ENCODE measurements at regions not wholly inside any gene's neighbourhood (a gene's known extent, or its start where the extent isn't known, plus 50 kb on each side); places are given as distances from the start of the nearest gene placed in this dataset.

DNA sequence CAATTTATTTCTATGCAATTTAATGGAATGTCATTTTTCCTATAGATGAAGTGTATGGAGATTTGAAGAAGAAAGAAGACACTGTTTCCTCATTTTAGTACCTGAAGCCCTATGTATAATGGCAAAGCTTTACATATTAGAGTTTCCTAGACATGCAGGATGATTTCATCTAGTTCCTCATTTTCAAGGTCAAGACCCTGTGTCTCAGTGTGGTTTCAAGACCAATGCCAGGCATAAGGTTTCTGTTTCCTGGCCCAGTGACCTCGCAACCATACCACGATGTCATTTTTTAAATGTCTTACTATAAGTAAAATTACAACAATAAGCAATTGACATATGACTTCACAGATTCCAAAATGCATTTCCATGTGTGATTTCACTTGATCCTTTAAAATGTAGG lies 336.5 kb upstream of the PRKCQ start:
- no peak for TF ChIP-seq CTCF (conservative IDR thresholded peaks at IDR 0.05)
- H3K36me3 Mint-ChIP-seq = no peaks in the 10 kb centered on the region

DNA sequence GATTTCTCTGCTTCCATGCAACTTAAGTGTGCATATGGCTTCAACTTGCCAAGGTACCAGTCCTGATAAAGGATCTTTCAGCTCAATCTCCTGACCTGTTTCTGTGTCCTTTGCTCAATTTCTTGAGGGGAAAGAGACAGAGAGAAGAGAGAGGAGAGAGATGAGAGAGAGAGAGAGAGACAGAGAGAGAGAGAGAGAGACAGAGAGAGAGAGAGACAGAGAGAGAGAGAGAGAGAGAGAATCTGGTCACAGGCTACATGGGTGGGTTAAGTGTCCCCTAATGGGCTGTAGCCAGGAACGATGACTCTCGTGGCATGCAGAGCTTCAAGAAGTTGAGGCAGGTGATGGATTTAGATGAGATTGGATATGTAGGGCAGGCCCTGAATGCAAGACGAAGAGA lies 335.2 kb upstream of the PRKCQ start:
- H3K4me3 Mint-ChIP-seq = no peak overlapping the region
- DNase-seq (ENCODE audit: extremely low spot score, unreplicated experiment) = no peak
- peaks cover 30% of the 10 kb centered on the region for H3K27me3 Mint-ChIP-seq
- H3K9me3 Mint-ChIP-seq = no peaks in the 10 kb centered on the region
- no peak for TF ChIP-seq CTCF (conservative IDR thresholded peaks at IDR 0.05)
- no peak overlapping the region for H3K27ac Mint-ChIP-seq
- H3K4me1 Mint-ChIP-seq (ENCODE audit: unreplicated experiment) = peaks cover 5% of the 10 kb centered on the region
- no peaks in the 10 kb centered on the region for H3K36me3 Mint-ChIP-seq

More for the DNA sequence above, 336.5 kb upstream of the PRKCQ start:
- peaks cover 9% of the 10 kb centered on the region for H3K4me1 Mint-ChIP-seq (ENCODE audit: unreplicated experiment)
- no peak for DNase-seq (ENCODE audit: extremely low spot score, unreplicated experiment)
- H3K27ac Mint-ChIP-seq = no peak overlapping the region
- H3K27me3 Mint-ChIP-seq = peaks cover 36% of the 10 kb centered on the region
- no peak overlapping the region for H3K4me3 Mint-ChIP-seq
- no peaks in the 10 kb centered on the region for H3K9me3 Mint-ChIP-seq

DNA sequence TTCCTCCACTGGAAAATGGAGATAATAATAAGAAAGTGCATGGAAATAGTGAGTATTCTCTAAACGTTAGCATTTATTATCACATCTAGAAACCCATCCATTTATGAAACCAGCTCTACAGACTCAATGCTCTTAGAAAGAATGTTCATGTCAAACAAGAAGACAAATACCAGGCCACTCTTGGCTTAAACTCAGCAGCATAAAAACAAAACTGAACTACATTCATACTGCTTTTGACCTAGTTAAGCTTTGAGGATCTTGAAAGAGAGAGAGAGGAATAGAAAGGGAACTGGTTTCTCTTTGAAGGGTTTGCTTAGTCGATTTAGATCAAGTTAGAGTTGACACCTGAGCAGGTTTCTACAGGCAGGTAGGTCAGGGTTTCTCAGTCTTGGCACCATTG lies 332.9 kb upstream of the PRKCQ start:
- H3K4me3 Mint-ChIP-seq = no peak overlapping the region
- H3K9me3 Mint-ChIP-seq = peaks cover 3% of the 10 kb centered on the region
- H3K4me1 Mint-ChIP-seq (ENCODE audit: unreplicated experiment) = no peaks in the 10 kb centered on the region
- no peak for TF ChIP-seq CTCF (conservative IDR thresholded peaks at IDR 0.05)
- peaks cover 14% of the 10 kb centered on the region for H3K27me3 Mint-ChIP-seq
- H3K27ac Mint-ChIP-seq = no peak overlapping the region
- H3K36me3 Mint-ChIP-seq = no peaks in the 10 kb centered on the region
- no peak for DNase-seq (ENCODE audit: extremely low spot score, unreplicated experiment)

- Mint-ChIP-seq H3K27ac (no peak overlapping the region), H3K4me3 (no peak overlapping the region), H3K27me3 (peaks cover 9% of the 10 kb centered on the region), H3K9me3 (peaks cover 5% of the 10 kb centered on the region), H3K36me3 (no peaks in the 10 kb centered on the region), H3K4me1 (ENCODE audit: unreplicated experiment) (no peaks in the 10 kb centered on the region)
- no peak for TF ChIP-seq CTCF (conservative IDR thresholded peaks at IDR 0.05)
- DNase-seq (ENCODE audit: extremely low spot score, unreplicated experiment) = no peak
Measured at GRCh38 chr10:6912424-6912823, 332.3 kb upstream of the PRKCQ start.

DNA sequence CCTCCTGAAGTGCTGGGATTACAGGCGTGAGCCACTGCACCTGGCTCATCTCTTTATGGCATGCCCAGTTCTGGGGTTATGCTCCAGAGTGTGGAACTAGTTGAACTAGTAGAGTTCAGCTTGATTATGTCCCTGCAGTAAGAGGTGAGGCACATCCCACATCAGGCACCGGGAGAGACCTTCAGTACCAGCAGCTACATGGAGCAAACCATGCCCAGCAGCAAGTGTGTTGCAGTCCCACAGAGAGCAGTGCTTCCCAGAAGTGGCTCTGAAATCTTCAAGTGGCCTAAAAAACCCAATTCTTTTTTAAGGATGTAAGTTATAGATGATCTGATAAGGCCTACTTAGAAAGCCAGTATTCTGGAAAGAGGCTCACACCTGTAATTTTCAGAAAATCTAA lies 331.9 kb upstream of the PRKCQ start:
- Mint-ChIP-seq H3K4me1 (ENCODE audit: unreplicated experiment) (no peaks in the 10 kb centered on the region), H3K27ac (no peak overlapping the region), H3K27me3 (peaks cover 8% of the 10 kb centered on the region)

More for the DNA sequence above, 331.9 kb upstream of the PRKCQ start:
- TF ChIP-seq CTCF (conservative IDR thresholded peaks at IDR 0.05) = no peak
- Mint-ChIP-seq H3K4me3 (no peak overlapping the region), H3K9me3 (peaks cover 5% of the 10 kb centered on the region), H3K36me3 (no peaks in the 10 kb centered on the region)
- no peak for DNase-seq (ENCODE audit: extremely low spot score, unreplicated experiment)

Measured in type B pancreatic cell (in vitro differentiated cells).